Thymus (tissue), 11 donors: ENCODE measurements at regions not wholly inside any gene's neighbourhood (a gene's known extent, or its start where the extent isn't known, plus 50 kb on each side); places are given as distances from the start of the nearest gene placed in this dataset.

ENCODE experiments used
- DNase-seq, 9 donors: peaks; one replicate each; pipeline ENCODE4 v3.0.0-alpha.2; 2013; ENCODE audit warnings: low spot score in 9 of 9, low read depth in 6 of 9, missing footprints in 1 of 9
- H3K27ac ChIP-seq, 2 donors: one replicate each; pipeline ENCODE4 v1.5.1; 2013; ENCODE audit warnings: control low read depth in 1 of 2, low read depth in 1 of 2, low read length in 1 of 2, mild to moderate bottlenecking in 1 of 2, moderate library complexity in 1 of 2
- H3K27me3 ChIP-seq, 2 donors: one replicate each; pipeline ENCODE4 v1.5.1; 2013; ENCODE audit warnings: low read length in 1 of 2; ENCODE audit not compliant: control insufficient read depth in 2 of 2, insufficient read depth in 1 of 2
- H3K36me3 ChIP-seq, 2 donors: one replicate each; pipeline ENCODE4 v1.5.1; 2013; ENCODE audit warnings: low read length in 1 of 2, mild to moderate bottlenecking in 1 of 2, moderate library complexity in 1 of 2; ENCODE audit not compliant: control insufficient read depth in 2 of 2, insufficient read depth in 2 of 2
- H3K4me1 ChIP-seq, 2 donors: one replicate each; pipeline ENCODE4 v1.5.1; 2013; ENCODE audit warnings: low read length in 2 of 2; ENCODE audit not compliant: control insufficient read depth in 2 of 2, insufficient read depth in 2 of 2
- H3K4me3 ChIP-seq, 2 donors: one replicate each; pipeline ENCODE4 v1.5.1; 2013; ENCODE audit warnings: low read length in 2 of 2, control low read depth in 1 of 2, mild to moderate bottlenecking in 1 of 2
- H3K9me3 ChIP-seq, 2 donors: one replicate each; pipeline ENCODE4 v1.5.1; 2013; ENCODE audit warnings: low read length in 1 of 2, mild to moderate bottlenecking in 1 of 2; ENCODE audit not compliant: control insufficient read depth in 2 of 2, insufficient read depth in 1 of 2
- WGBS: extraction: QIAGEN DNeasy Blood & Tissue Kit; methylation state at CpG from one replicate; pipeline ENCODE4 v1.1.7; 2013; 5-methylcytosine and 5-hydroxymethylcytosine counted together
- donor health status: healthy.

GRCh38 chr16:49056546-49056945, 225.1 kb downstream of the CBLN1 start:
- Histone ChIP-seq H3K36me3 (no peaks in the 10 kb centered on the region), H3K4me1 (no peaks in the 10 kb centered on the region)

DNA sequence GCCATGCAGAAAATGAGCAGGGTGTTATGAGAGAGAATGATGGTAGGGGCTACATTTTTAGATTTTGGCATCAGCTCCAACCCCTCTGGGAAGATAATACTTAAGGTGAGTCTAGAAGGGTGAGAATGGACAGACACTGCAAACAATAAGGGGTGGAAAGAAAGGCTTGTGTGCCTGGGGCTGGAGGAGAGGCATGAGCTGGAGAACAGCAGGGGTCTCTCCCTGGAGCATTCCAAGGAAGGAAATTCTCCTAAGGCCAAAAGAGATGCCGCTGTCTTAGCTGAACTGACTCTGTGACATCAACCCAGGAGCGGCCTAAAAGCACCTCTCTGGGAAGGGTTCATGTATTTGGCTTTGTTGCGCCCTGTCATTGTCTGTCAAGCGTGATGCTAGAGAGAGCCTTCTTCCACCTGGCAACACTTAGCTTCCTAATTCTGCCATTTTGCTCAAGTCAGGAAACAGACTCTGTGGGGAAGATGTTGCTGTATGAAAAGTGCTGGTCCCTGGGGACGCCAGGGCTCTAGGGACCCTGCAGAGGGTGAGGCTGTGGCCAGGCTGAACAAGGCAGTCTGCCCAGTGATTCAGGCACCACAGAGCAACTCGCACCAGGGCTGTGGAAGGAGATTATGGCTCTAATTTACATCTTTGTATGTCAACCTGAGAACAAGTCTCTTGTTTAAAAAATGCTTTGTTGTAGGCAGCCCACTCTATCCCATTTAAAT, 225.7 kb downstream of the CBLN1 start:
- WGBS = 78% methylated on average over 6 of the region's 6 CpGs
- DNase-seq = no peak
- no peaks in the 10 kb centered on the region for H3K36me3 ChIP-seq
- no peak overlapping the region for H3K4me3 ChIP-seq
- H3K9me3 ChIP-seq = no peaks in the 10 kb centered on the region
- H3K27me3 ChIP-seq = no peaks in the 10 kb centered on the region
- H3K4me1 ChIP-seq = no peaks in the 10 kb centered on the region
- no peak overlapping the region for H3K27ac ChIP-seq

More at GRCh38 chr16:49056546-49056945, 225.1 kb downstream of the CBLN1 start:
- Histone ChIP-seq H3K9me3 (no peaks in the 10 kb centered on the region), H3K27ac (no peak overlapping the region), H3K4me3 (no peak overlapping the region), H3K27me3 (no peaks in the 10 kb centered on the region)
- no peak for DNase-seq
- 85% methylated on average over 5 of the region's 5 CpGs for WGBS

DNA sequence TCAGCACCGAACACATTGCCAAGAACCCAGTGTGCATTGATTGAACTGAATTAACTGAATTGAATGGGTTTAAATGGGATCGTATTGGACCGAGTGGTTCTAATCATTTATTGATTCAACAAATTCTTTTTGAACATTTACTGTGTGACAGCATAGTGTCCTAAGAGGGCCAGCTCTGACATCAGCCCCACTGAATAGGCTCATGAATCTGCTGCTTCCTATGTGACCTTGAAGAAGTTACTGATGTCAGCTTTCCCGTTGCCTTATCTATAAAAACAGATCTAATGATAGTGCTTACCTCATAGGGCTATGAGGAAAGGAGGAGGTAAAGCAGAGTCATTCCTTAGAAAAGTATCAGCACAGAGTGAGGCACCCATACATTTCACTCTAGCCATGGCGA, 226.3 kb downstream of the CBLN1 start:
- Histone ChIP-seq H3K9me3 (no peaks in the 10 kb centered on the region), H3K27ac (no peak overlapping the region), H3K4me3 (no peak overlapping the region), H3K36me3 (no peaks in the 10 kb centered on the region), H3K4me1 (no peaks in the 10 kb centered on the region), H3K27me3 (no peaks in the 10 kb centered on the region)
- DNase-seq = no peak
- WGBS = 83% methylated on average over 5 of the region's 5 CpGs

DNA sequence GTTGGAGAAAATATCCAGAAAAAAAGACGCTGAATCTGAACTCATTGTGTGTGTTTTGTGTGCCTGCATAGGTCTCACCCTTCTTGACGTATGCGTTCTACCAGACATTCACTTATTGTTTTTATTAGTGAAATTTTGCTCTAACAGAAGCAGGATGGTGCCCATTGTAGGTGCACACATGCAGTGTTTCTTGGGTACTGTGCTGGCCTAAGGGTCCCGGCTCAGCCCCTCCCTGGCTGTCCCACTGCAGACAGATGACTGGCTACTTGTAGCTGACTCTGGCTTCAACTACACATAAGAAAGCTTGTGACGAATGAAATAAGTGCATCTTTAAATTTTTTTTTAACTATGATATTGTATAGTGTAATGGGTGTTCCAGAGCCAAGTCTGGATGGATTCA, 227.0 kb downstream of the CBLN1 start:
- H3K36me3 ChIP-seq = no peaks in the 10 kb centered on the region
- no peak overlapping the region for H3K27ac ChIP-seq
- WGBS = 91% methylated on average over 5 of the region's 5 CpGs
- no peaks in the 10 kb centered on the region for H3K27me3 ChIP-seq
- H3K4me3 ChIP-seq = no peak overlapping the region
- no peak for DNase-seq
- no peaks in the 10 kb centered on the region for H3K9me3 ChIP-seq
- no peaks in the 10 kb centered on the region for H3K4me1 ChIP-seq

- no peaks in the 10 kb centered on the region for H3K36me3 ChIP-seq
- H3K4me1 ChIP-seq = no peaks in the 10 kb centered on the region
- H3K9me3 ChIP-seq = no peaks in the 10 kb centered on the region
- H3K27ac ChIP-seq = no peak overlapping the region
- no peak overlapping the region for H3K4me3 ChIP-seq
- H3K27me3 ChIP-seq = no peaks in the 10 kb centered on the region
- WGBS = 86% methylated on average over 9 of the region's 9 CpGs
- DNase-seq = no peak
Measured at GRCh38 chr16:49052846-49053245, 228.8 kb downstream of the CBLN1 start.

DNA sequence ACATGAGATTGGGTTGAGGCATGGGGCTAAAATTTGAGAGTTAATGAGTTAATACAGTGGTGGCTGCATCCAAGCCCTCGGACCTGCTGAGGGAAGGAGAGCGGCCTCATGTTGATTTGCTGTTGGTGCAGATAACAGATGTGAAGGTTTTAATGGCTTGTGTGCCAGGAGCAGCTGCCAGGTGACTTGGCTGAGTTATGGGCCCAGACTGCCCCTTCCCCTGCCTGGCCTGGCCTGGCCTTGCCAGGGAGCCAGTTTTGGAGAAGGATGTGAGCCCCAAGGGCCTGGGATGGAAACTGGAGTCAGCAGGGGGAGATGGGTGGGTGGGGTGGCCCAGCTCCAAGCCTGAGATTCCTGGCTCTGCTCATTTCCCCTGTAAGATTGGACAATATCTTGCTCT, 230.1 kb downstream of the CBLN1 start:
- H3K4me1 ChIP-seq = no peaks in the 10 kb centered on the region
- no peak for DNase-seq
- H3K9me3 ChIP-seq = no peaks in the 10 kb centered on the region
- no peak overlapping the region for H3K27ac ChIP-seq
- WGBS = 74% methylated on average over 2 of the region's 2 CpGs
- H3K36me3 ChIP-seq = no peaks in the 10 kb centered on the region
- no peak overlapping the region for H3K4me3 ChIP-seq
- H3K27me3 ChIP-seq = no peaks in the 10 kb centered on the region

DNA sequence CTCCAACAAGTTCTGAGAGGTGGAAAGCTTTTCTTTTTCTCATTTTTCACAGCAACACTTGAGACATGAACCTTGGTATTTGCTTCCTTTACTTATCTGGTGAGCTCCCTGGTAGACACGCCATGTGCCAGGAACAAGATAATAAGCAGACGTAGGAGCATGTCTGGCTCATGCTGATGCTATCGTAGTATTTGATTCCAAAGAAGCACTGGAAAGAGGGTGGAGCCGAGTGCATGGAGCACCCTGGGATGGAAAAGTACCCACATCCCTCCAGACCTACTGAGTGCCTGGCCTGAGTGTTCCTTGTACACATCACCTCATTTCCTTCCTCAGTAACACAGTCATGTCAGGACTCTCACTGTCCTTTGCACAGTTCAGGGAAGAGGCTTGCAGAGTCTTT, 231.0 kb downstream of the CBLN1 start:
- Histone ChIP-seq H3K36me3 (no peaks in the 10 kb centered on the region), H3K27me3 (no peaks in the 10 kb centered on the region), H3K4me3 (no peak overlapping the region), H3K4me1 (no peaks in the 10 kb centered on the region), H3K9me3 (no peaks in the 10 kb centered on the region), H3K27ac (no peak overlapping the region)
- DNase-seq = no peak
- 89% methylated on average over 4 of the region's 4 CpGs for WGBS

GRCh38 chr16:49049644-49050043, 232.0 kb downstream of the CBLN1 start:
- no peak for DNase-seq
- WGBS = 95% methylated on average over 3 of the region's 3 CpGs
- no peaks in the 10 kb centered on the region for H3K9me3 ChIP-seq
- no peak overlapping the region for H3K27ac ChIP-seq
- H3K27me3 ChIP-seq = no peaks in the 10 kb centered on the region
- no peaks in the 10 kb centered on the region for H3K36me3 ChIP-seq
- no peak overlapping the region for H3K4me3 ChIP-seq
- H3K4me1 ChIP-seq = no peaks in the 10 kb centered on the region

DNA sequence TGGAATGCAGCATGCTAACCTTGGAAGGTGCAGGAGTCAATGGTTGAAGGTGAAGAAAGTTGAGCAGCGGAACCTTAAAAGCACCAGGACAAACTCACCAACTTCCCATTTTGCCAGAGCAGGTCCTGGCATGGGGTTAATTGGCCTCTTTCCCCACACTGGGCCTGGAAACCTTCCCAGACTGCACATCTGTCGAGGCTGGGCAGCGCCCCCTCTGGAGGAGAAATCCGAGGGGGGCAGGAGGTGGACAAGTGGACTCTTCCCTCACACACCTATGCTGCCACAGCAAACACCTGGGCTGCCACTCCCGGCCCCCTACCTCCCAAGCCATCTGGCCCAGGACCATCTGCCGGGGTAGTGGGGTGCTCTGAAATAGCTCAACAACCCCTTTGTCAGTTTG, 232.4 kb downstream of the CBLN1 start:
- Histone ChIP-seq H3K27me3 (no peaks in the 10 kb centered on the region), H3K9me3 (no peaks in the 10 kb centered on the region), H3K4me1 (no peaks in the 10 kb centered on the region), H3K36me3 (no peaks in the 10 kb centered on the region), H3K27ac (no peak overlapping the region), H3K4me3 (no peak overlapping the region)
- DNase-seq = no peak
- WGBS = 87% methylated on average over 6 of the region's 6 CpGs
